ENCODE measurements at regions not wholly inside any gene's neighbourhood (a gene's known extent, or its start where the extent isn't known, plus 50 kb on each side); places are given as distances from the start of the nearest gene placed in this dataset.

DNA sequence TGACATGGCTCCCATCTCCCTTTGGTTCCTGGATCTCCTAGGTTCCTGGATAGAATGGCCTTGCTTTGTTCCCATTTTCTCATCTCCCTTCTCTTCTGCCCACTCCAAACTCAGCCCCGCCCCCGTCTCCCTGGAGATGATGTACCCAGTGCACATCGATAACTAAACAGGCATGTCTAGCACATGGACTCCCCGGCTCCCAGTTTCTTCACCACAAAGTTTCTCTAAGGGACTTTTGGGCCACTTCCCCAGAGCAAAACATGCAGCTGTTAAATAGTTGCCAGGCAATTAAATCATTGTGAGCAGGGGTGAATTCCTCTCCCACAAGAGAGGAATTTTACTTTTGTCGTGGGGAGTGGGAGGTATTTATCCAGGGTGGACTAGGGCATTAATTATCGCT lies 259.0 kb downstream of the GADD45G start:
- no peak for DNase-seq (ENCODE audit: low spot score)

DNA sequence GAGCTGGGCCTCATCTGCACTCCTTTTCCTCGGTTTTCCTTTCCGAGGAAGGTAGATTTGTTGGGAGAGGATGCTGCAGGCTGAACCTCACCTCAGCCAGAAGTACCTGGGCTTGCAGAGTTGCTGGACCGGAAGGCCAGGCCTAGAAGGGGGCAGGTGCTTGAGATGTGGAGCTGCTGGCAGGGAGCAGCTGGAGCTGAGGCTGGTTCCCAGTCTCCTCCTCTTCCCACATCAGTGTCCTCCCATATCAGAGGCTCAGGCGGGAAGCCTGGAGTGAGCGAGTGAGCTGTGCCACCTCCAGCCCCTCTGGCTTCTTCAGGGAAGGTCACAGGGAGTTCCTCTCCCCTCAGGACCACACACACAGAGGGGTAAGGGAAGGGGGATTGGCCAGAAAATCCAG lies 259.4 kb downstream of the GADD45G start:
- no peak for DNase-seq (ENCODE audit: low spot score)

DNA sequence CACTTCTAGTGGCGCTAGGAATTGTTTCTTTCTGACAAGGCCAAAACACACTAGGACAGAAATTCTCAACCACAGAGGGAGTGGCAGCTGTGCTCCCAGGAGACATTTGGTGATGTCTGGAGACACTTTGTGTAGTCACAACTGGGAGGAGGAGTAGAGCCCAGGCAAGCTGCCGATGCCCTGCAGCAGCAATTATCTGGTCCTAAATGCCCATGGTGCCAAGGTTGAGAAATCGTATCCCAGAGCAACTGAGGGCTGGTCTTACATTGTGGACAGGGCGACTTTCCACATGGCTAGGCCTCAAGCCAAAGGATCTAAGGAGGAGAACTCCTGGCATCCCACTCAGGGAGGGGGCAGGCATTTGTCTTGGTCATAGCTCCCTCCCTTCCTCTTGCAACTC lies 259.9 kb downstream of the GADD45G start:
- DNase-seq (ENCODE audit: low spot score): no peak

DNA sequence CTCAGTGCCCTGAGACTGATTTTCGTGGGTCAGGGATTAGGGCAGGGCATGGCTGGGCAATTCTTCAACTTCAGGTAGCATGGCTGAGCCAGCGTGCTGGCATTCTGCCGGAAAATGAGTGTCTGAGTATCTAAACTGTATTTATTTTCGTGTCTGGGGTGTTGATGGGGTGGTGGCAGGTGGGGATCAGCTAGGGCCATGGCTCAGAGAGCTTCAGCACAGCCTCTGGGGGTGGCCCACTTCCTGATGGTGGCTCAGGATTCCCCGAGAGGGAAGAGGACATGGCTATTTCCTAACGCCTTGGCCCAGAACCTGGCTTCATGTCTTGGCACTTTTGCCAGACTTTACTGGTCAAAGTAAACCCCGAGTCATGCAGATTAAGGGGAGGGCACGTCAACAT lies 260.5 kb downstream of the GADD45G start:
- DNase-seq (ENCODE audit: low spot score): no peak

DNA sequence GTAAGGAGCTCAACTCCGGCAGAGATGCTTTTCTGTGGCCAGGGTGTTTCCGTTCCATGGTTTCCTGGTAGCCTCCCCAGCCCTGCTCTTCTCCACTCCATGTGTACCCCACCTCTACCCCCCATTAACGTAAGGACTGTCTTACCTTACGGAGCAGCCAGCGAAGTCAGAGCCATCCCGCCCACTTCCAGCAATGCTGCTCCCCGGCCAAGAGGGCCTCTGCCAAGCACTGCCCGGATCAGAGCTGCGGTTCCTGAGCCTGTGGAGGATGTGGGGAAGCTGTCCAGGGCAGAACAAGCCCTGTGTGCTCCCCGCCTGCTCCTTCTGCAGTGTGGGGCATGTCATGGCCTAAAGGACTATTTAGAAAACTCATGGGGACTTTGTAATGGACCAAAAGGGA lies 261.2 kb downstream of the GADD45G start:
- DNase-seq (ENCODE audit: low spot score): no peak

DNA sequence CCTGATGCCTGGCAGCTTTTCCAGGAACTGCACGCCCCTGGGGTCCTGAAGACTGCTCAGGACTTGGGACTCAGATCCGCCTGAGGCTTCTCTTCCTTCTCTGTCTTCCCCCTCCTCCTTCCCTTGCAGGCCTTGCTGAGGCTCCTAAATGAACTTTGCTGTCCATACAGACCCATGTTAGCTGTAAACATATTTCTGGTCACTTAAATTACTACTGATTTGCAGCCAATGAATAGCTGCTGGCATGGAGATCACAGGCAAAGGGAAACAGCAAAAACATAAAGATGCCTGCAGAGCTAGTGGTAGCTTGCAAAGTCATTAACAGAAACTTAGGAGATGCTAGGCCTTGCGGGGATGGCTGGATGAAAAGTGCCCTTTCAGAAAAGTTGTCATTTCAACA lies 261.9 kb downstream of the GADD45G start:
- DNase-seq (ENCODE audit: low spot score): no peak

DNA sequence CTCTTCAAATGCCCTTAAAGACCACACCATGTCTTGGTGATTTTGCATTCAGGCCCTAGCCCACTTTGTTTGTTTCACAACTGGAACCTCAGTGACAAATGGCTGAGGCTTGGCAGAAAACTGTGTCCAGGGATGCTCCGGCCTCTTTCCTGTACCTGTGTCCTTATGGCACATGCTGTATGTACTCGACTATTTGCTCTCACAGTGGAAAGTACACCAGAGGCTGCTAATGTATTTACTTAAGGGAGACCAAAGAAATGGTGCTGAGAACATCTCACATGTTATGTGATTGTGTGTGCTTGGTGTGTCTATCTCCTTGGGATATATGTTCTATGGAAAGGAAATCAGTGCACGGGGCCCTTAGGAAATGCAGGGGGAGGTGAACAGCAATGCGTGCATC lies 263.3 kb downstream of the GADD45G start:
- no peak for DNase-seq (ENCODE audit: low spot score)

DNA sequence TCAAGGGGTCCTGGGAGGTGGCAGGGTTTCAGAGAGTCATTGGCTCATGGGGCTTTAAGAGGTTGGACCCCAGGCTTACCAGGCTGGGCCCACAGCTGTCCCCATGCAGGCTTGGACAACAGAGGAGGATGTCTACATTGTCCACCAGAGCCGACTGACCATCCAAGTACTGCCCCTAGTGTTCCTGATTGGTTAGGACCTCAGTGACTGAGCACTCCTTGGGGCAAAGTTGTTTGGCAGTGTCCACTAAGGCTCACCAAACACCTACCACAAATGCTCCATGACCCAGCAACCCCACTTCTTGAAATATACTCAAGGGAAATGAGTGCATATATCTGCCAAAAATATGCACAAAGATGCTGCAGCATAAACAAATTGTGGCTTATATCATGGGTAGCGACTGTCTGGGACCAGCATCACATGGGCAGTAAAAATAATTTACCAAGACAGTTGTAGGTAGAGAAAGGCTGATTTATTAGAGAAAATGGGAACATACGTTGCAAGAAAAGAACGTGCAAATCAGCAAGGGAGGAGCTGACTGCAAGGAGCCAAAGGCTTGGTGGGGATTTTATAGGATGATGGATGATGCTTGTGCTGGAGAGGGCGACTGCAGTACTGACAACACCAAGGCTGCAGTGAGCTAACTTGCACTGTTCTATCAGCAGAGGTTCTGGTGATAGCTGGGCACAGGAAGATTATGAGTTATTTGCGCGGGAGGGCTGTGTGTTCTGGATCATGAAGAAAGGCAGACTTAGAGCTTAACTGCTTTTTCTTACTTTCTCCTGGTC lies 265.2 kb downstream of the GADD45G start:
- DNase-seq (ENCODE audit: low spot score): no peak

DNA sequence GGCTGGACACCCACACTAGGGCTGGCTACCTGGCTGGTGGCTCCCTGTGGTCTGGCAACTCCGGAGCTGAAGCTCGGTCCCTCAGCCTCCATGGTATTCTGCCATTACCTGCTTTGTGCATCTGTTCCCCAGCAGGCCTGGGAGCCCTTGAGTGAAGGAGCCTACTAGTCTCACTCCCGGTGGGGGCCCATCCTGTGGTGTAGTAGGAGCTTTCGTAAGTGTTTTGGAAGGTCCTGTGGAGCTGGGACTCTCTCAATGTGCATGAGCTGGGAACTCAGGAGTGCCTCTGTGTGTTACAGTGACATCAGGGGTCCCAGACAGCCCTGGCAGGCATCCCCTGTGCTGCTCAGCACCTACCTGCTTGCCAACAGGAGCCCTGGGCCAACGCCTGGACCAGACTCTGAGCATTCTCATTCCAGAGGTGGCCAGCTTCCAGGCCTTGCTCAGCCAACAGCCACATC lies 267.1 kb downstream of the GADD45G start:
- DNase-seq (ENCODE audit: low spot score): no peak

DNA sequence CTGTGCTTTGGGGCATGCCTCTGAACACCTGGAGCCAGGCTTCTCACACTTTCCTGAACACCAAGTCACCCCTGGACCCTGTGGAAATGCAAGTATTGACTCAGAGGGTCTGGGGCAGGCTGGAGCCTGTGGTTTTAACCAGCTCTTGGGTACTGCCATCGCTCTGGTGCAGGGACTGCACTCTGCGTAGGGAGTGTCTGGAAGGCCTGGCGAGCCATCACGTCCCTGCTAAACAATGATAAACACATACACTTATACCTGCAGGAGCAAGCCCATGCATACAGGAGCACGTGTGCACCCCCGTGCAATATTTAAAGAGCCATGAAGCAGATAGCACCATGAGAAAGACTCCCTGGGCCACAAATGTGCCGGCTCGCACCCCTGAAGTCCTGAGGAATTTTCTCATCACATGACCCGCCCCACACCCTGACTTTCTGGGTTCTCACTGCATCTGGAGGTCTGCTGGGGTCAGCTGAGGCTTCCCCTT lies 267.7 kb downstream of the GADD45G start:
- no peak for DNase-seq (ENCODE audit: low spot score)

DNA sequence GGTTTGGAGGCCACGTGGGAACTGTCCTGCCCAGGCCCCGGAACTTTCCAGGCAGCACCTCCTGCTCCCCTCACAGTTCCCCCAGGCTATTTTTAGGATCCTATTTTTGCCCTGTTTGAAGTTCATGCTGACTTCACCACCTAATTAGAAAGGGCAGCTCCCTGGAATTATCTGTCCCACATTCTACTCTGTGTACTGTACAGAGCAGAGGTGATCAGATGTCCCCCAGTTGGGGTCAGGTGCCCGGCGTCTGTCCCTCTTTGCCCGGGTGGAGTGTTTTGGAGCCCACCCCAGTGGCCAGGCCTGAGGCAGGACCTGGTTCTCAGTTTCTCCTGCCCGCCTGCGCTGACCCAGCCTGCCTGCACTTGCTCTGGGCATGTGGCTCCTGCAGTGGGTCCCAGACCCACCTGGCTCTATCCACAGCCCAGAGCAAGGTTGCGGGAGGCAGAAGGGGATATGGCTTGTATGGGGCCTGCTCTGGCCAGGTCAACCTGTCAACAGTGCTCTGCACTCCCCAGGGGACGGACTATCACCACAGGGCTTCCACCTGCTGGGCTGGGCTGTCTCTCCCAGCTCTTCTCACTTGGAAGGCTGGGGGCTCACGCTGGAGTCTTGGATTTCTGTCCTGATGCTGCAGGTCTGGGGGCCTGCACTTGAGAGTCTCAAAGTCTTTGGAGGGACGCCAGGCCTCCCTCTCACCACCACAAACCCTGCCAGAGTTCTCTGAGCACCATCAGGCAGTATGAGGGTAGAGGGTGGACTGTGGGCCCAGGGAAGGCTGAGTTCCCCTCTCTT lies 268.3 kb downstream of the GADD45G start:
- no peak for DNase-seq (ENCODE audit: low spot score)

DNA sequence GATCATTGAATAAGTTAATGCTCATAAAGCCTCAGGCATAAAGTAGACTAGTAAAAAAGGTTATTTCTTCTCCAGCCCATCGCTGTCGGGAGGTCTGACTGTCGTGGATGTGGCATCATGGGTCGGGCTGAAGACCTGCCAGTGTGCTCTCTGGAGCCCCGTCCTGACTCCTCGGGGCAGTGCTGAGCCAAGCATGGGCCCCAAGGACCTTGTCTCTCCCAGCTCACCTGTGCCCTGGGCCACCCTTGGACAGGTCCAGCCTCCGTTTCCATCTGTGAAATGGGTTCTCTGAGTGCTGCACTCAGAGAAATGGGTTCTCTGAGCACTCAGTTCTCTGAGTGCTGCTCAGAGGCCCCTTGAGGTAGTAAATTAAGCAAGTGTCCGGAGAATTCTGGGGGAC lies 269.0 kb downstream of the GADD45G start:
- no peak for DNase-seq (ENCODE audit: low spot score)

DNA sequence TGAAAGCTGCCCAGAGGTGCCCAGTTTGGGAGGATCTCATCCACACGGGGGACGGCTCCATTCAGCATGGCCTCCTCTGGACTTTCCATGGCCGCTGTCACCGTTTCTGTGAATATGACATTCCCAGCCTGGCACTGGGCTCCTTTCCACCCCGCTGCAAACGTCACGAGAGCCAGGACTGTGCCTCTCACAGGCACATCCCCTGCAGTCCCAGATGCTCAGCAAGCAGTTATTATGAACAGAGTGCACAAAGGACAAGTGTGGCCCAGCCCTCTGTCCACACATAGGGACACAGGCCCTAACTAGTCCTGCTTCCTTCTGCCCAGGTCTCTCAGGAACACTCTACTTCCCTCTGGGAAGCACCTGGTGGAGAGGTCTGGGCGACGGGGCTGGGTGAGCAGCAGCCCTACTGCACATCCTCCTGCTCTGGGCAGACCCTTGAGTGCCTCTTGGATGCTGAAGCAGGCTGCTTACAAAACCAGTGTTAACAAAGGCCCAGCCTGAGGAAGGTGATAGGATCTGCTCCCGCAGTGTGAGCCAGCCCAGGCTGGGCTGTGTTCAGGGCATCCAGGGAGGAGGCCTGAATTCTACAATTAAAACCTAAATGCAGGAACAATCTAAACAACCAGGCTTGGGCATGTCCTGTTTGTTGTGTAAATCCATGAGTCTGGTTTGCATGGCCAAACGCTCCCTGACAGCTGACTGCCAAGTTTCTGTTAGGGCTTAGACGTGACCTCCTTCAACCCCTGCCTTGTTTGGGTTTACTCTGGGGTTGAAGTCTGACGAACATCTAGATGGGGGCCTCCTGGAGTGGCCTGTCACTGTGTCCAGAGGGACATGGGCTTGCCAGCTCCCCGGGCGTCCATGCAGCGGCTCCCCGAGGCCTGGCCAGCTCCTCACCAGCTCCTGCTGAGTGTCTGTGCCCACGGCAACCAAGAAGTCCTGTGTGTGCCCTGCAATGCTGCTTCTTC lies 269.8 kb downstream of the GADD45G start:
- DNase-seq (ENCODE audit: low spot score): no peak

DNA sequence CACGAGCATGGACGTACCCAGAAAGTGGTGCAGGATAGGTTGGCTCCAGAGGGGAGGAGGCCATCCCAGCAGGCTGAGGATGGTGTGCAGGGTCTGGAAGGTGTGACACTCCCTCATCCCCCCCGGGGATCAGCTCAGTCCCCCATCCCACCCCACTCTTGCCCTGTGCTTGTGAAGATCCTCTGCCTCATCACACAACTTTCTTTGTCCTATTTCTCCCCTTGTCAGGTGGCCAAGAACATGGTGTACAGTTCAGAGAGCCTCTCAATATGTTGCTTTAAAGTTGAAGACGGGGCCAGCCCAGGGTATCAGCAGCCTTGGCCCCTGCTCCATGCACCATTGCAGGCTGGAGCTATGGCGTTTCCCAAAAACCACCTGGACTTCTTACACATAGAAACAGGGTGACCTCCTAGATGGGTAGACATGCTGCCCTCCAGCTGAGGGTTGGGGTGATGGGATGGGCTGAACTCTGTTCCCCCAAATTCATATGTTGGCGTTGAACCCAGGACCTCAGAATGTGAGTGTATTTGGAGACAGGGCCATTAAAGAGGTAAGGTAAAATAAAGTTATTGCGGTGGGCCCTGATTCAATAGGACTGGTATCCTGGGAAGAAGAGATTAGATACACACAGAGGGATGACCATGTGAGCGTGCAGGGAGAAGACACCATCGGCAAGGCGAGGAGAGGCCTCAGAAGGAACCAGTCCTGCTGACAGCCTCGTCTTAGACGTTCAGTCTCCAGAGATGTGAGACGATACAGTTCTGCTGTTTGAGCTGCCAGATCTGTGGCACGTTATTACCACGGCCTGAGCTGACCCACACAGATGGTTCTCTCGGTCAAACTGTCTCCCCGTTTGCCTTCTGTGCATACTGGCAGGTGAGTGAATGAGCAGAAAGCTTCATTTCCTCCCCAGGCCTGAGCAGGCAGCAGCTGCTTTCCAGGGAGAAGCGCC lies 272.5 kb downstream of the GADD45G start:
- no peak for DNase-seq (ENCODE audit: low spot score)

DNA sequence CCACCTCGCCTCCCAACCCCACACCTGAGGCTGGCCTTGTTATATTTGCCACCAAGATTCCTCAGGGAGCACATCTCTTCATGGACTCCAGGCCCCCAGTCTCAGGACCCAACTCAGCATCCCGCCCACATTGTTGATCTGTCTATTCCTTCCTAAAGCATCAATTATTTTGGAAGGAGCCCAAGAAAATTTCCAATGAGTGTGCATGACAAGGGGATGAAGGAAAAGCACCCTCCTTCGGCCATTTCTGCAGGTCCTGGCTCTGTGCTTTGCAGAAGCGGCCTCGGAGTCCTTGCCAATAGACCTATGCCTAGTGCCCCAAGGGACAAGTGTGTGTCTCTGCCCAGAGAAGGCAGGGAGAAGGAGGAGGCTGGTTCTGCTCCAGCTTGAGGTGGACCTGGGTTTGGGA lies 273.2 kb downstream of the GADD45G start:
- DNase-seq (ENCODE audit: low spot score): no peak

DNA sequence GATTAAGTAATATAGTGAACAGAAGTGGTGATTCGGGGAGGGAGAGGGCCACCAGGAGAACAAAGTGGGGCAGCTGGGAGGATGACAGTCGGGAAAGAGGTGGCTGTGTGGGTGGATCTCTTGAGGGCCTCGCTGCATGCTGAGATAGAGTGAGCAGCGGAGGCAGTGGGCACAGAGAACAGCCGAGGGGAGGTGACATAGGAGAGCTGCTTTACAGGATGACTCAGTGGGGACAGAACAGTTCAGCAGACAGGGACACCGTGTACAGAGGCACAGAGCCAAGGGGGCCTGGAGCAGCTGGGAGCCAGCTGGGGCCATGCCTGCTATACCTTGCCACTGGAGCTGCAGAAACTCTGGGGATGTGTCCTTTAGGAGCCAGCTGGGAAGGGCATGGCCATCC lies 273.9 kb downstream of the GADD45G start:
- no peak for DNase-seq (ENCODE audit: low spot score)

DNA sequence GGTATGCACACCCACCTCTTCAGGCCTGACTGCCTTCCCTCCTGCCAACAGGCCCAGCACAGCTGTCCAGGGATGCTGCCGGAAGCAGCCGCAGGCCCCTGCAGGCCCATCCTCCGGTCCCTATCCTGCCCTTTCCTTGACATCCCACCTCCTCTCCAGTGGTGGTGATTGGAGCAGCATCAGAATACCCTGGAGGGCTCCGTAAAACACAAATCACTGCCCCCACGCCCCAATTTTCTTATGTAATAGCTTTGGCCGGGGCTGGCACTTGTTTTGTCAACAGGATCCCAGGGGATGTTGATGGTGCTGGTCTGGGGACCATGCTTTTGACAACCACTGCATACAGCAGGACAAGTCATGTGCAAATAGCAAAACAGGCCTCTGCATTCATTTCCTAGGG lies 274.5 kb downstream of the GADD45G start:
- DNase-seq (ENCODE audit: low spot score): no peak

DNA sequence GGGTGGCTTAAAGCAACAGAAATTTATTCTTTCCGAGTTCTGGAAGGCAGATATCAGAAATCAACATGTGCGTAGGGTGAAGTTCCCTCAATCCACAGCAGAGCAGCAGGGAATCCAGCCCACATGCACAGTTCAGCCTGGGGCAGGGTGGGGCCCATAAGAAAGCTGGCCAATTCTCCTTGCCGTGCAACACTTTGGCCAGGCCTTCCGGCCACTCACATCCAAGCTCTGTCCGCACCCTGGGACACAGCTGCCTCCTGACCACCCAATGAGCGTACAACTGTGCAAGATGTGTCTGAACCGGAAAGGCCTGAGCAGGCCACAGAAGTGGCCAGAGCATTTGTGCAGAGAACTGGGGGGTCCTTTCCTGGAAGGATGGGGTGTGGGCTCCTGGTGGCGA lies 274.9 kb downstream of the GADD45G start:
- DNase-seq (ENCODE audit: low spot score): no peak

DNA sequence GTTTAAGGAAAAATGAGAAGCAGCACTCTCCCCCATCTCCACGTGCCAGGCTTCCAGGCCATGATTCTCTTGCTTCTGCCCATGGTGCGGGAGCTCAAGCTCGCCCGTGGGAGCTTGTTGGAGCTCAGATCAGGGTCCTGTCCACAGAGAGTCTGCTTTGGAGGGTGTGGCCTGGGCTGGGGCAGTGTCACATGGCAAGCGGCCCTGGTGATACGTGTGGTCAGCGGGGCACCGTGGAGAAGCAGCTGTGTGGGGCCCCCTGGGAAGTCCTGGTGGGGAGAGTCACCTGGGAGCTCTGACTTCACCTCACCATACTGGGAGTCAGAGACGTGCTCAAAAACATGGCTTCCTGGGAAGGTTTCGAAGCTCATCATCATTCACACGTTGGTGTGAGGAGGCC lies 275.3 kb downstream of the GADD45G start:
- no peak for DNase-seq (ENCODE audit: low spot score)

DNA sequence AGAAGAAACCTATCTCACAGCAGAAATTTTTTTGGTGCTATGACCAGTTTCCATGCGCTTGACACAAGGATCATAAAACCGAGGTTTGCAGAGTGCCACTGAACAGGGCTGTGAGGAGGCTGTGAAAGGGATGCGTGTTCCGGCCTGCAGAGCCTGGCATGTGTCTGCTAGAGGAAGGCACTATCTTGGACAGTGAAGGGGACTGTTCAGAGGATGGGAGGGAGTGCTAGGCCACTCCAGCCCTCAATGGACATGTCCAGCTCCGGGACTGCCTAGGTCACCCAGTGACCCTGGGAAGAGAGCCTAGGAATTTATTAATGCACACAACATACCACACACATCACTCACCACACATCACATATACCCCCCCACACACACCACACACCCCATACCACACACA lies 275.9 kb downstream of the GADD45G start:
- DNase-seq (ENCODE audit: low spot score): no peak

DNA sequence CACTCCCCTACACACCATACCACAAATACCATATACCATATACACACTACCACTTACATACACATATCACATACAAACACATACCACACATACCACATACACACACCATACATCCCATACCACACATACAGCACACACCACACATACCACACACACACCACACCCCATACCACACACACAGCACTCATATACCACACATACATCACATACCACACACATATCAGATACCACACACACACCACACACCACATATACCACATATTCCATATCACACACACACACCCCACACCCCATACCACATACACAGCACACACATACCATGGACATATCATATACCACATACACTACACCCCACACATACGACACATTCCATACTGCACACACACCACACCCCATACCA lies 276.6 kb downstream of the GADD45G start:
- no peak for DNase-seq (ENCODE audit: low spot score)

Measured in LoVo (cell line).